ENCODE measurements at regions not wholly inside any gene's neighbourhood (a gene's known extent, or its start where the extent isn't known, plus 50 kb on each side); places are given as distances from the start of the nearest gene placed in this dataset.

GRCh38 chr3:963255-963654 lies 129.6 kb upstream of the CNTN6 start:
- TF ChIP-seq PHF8 (conservative IDR thresholded peaks at IDR 0.05; ENCODE audit: low read depth, low read length) (no peak), CTCF (IDR thresholded peaks at IDR 0.05; ENCODE audit: control extremely low read depth in 1 of 3, insufficient read depth in 1 of 3, low read depth in 1 of 3, low read length in 3 of 3) (no peak), SIN3A (conservative IDR thresholded peaks at IDR 0.05 in 1 of 2, IDR thresholded peaks at IDR 0.05 in 1 of 2; ENCODE audit: low read depth in 1 of 2, low read length in 2 of 2) (no peak), MAFK (IDR thresholded peaks at IDR 0.05; ENCODE audit: low read depth, low read length) (no peak), CBX5 (IDR thresholded peaks at IDR 0.05; ENCODE audit: low read depth, low read length) (no peak), RAD21 (IDR thresholded peaks at IDR 0.05 in 1 of 2, conservative IDR thresholded peaks at IDR 0.05 in 1 of 2; ENCODE audit: low read depth in 2 of 2, low read length in 2 of 2) (no peak)

Data from H1 (cell line).